A673 (cell line): ENCODE measurements at regions not wholly inside any gene's neighbourhood (a gene's known extent, or its start where the extent isn't known, plus 50 kb on each side); places are given as distances from the start of the nearest gene placed in this dataset.

Experiments
- BruUV-seq: library from RNA; stranded (reverse); fragments of 400-500 nt; replicated peaks from 2 replicates; lab custom pipeline; 2021; lab: Mats Ljungman, UMichigan
- CTCF ChIA-PET: fragments of 300-600 bp; sonication (Branson Sonifier 250); formaldehyde crosslinking; loops from one replicate; lab custom pipeline; 2022; ENCODE audit warnings: antibody characterized with exemption; lab: Charles Lee
- POLR2A ChIA-PET: fragments of 300-600 bp; sonication (Branson Sonifier 250); formaldehyde crosslinking; loops from one replicate; lab custom pipeline; 2022; ENCODE audit warnings: antibody characterized with exemption; ENCODE audit not compliant: low non-redundant PET; lab: Charles Lee
- DNase-seq: peaks from one replicate; pipeline ENCODE4 v3.0.0-alpha.2; 2015; ENCODE audit warnings: low spot score
- H3K27ac ChIP-seq: fragments of 200-600 bp; sonication (generic); 2 replicates; pipeline ENCODE4 v1.5.1; 2016; ENCODE audit warnings: mixed run types, low read depth, mild to moderate bottlenecking, mixed read lengths, antibody characterized with exemption, low read length; ENCODE audit not compliant: poor library complexity, severe bottlenecking
- H3K27me3 ChIP-seq: fragments of 200-600 bp; sonication (generic); replicated peaks from 2 replicates; pipeline ENCODE4 v1.6.1; 2017; ENCODE audit warnings: mixed run types, low read depth, mild to moderate bottlenecking, mixed read lengths, antibody characterized with exemption, low read length; ENCODE audit not compliant: insufficient read depth, poor library complexity
- H3K36me3 ChIP-seq: fragments of 200-600 bp; sonication (generic); 2 replicates; pipeline ENCODE4 v1.6.1; 2016; ENCODE audit warnings: mixed run types, mild to moderate bottlenecking, mixed read lengths, antibody characterized with exemption, low read length; ENCODE audit not compliant: insufficient read depth, poor library complexity, severe bottlenecking
- H3K4me1 ChIP-seq: fragments of 200-600 bp; sonication (generic); 2 replicates; pipeline ENCODE4 v1.6.1; 2017; ENCODE audit warnings: mixed run types, mild to moderate bottlenecking, mixed read lengths, antibody characterized with exemption, low read length; ENCODE audit not compliant: insufficient read depth, poor library complexity, severe bottlenecking
- H3K4me3 ChIP-seq: fragments of 200-600 bp; sonication (generic); 2 replicates; pipeline ENCODE4 v1.5.1; 2016; ENCODE audit warnings: low read depth, mixed run types, mild to moderate bottlenecking, mixed read lengths, low read length; ENCODE audit not compliant: poor library complexity, severe bottlenecking
- H3K9me3 ChIP-seq: fragments of 200-600 bp; sonication (generic); 2 replicates; pipeline ENCODE4 v1.6.1; 2016; ENCODE audit warnings: mixed run types, low read depth, mild to moderate bottlenecking, mixed read lengths, antibody characterized with exemption, low read length; ENCODE audit not compliant: poor library complexity, severe bottlenecking
- CTCF ChIP-seq: fragments of 300-800, 200-600 bp; sonication (generic); conservative IDR thresholded peaks from 2 replicates; pipeline ENCODE4 v1.5.1; 2017; ENCODE audit warnings: low read depth, mild to moderate bottlenecking, antibody characterized with exemption, low read length, moderate library complexity, mixed read lengths
- EZH2 ChIP-seq: fragments of 200-600 bp; sonication (generic); IDR thresholded peaks from 2 replicates; pipeline ENCODE4 v1.6.1; 2017; ENCODE audit warnings: borderline replicate concordance, low read depth, mild to moderate bottlenecking, mixed read lengths, antibody characterized with exemption, low read length; ENCODE audit not compliant: poor library complexity, severe bottlenecking
- intact Hi-C: fragments of 100-400 bp; cut with micrococcal nuclease; formaldehyde crosslinking; loops from one replicate; pipeline ENCODE4 v1.10.0; 2022; ENCODE audit not compliant: unreplicated experiment

- Histone ChIP-seq H3K4me3 (no peak overlapping the region), H3K4me1 (no peaks in the 10 kb centered on the region), H3K27ac (no peak overlapping the region), H3K27me3 (peaks cover 9% of the 10 kb centered on the region), H3K9me3 (no peaks in the 10 kb centered on the region), H3K36me3 (no peaks in the 10 kb centered on the region)
- CTCF ChIA-PET, result no interaction called here
- no peak for TF ChIP-seq EZH2
- no peak for TF ChIP-seq CTCF
- BruUV-seq, result no TSS peak
- no peak for DNase-seq
- intact Hi-C loops, result no loop called here
- POLR2A ChIA-PET, result no interaction called here
These were observed 365.7 kb upstream of the USP24 start for GRCh38 chr1:55580845-55581332.

GRCh38 chr1:55579332-55580001, 364.3 kb upstream of the USP24 start:
- Histone ChIP-seq H3K4me1 (no peaks in the 10 kb centered on the region), H3K9me3 (no peaks in the 10 kb centered on the region), H3K4me3 (no peak overlapping the region), H3K36me3 (no peaks in the 10 kb centered on the region), H3K27ac (no peak overlapping the region), H3K27me3 (peaks cover 9% of the 10 kb centered on the region)
- no TSS peak for BruUV-seq
- intact Hi-C loops, result no loop called here
- TF ChIP-seq EZH2, result no peak
- no peak for TF ChIP-seq CTCF
- DNase-seq, result no peak
- POLR2A ChIA-PET, result no interaction called here
- CTCF ChIA-PET, result no interaction called here

- no peaks in the 10 kb centered on the region for H3K9me3 ChIP-seq
- POLR2A ChIA-PET, result no interaction called here
- intact Hi-C loops, result no loop called here
- H3K27ac ChIP-seq, result no peak overlapping the region
- DNase-seq, result no peak
- H3K36me3 ChIP-seq, result no peaks in the 10 kb centered on the region
- TF ChIP-seq CTCF, result no peak
- no peak for TF ChIP-seq EZH2
- no peak overlapping the region for H3K4me3 ChIP-seq
- CTCF ChIA-PET, result no interaction called here
- BruUV-seq, result no TSS peak
- peaks cover 9% of the 10 kb centered on the region for H3K27me3 ChIP-seq
- no peaks in the 10 kb centered on the region for H3K4me1 ChIP-seq
These were observed 363.5 kb upstream of the USP24 start for GRCh38 chr1:55578646-55579045.
